ENCODE measurements at regions not wholly inside any gene's neighbourhood (a gene's known extent, or its start where the extent isn't known, plus 50 kb on each side); places are given as distances from the start of the nearest gene placed in this dataset.

DNA sequence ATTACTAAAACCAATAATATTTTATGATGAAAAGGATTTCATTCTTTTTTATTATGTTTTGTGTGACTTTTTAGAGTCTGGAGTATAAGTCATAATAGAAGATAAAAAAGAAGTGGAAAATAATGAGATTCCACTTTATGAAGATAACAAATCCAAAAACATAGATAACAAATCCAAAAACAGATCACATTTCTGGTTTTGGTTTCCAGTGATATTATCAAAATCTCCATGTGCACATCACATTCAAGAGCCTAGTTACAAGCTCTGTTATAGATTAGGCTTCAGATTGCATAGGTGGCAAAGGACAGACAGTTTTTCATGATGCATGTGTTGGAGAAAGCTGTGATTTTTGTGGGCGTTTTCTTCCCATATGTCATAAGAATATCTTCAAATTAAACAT is 648.2 kb downstream of the STK39 start:
- TF ChIP-seq FOXA1 (IDR thresholded peaks at IDR 0.05) (no peak), FOXK2 (IDR thresholded peaks at IDR 0.05) (no peak), BHLHE40 (IDR thresholded peaks at IDR 0.05; ENCODE audit: borderline replicate concordance) (no peak), FOXM1 (IDR thresholded peaks at IDR 0.05; ENCODE audit: borderline replicate concordance) (no peak), CTBP1 (IDR thresholded peaks at IDR 0.05; ENCODE audit: borderline replicate concordance) (no peak), SP1 (IDR thresholded peaks at IDR 0.05) (no peak)
